GM21723 (cell line): ENCODE measurements at regions not wholly inside any gene's neighbourhood (a gene's known extent, or its start where the extent isn't known, plus 50 kb on each side); places are given as distances from the start of the nearest gene placed in this dataset.

Source experiments
- ATAC-seq: cut with Tn5 transposase; IDR thresholded peaks from one replicate; pipeline ENCODE4 v1.9.1; 2021; ENCODE audit warnings: mild to moderate bottlenecking, moderate library complexity; ENCODE audit not compliant: unreplicated experiment

- no peak for ATAC-seq
Observed at GRCh38 chr20:24339210-24339641, 130.2 kb upstream of the SYNDIG1 start.

- ATAC-seq: no peak
Observed at GRCh38 chr20:24337551-24337950, 131.9 kb upstream of the SYNDIG1 start.

GRCh38 chr20:24337069-24337468 lies 132.4 kb upstream of the SYNDIG1 start:
- ATAC-seq: no peak

GRCh38 chr20:24334830-24335229 lies 134.6 kb upstream of the SYNDIG1 start:
- ATAC-seq: no peak

GRCh38 chr20:24332956-24333355 lies 136.5 kb upstream of the SYNDIG1 start:
- no peak for ATAC-seq

GRCh38 chr20:24331939-24332338 lies 137.5 kb upstream of the SYNDIG1 start:
- no peak for ATAC-seq

GRCh38 chr20:24328901-24329300 lies 140.5 kb upstream of the SYNDIG1 start:
- ATAC-seq: no peak

- no peak for ATAC-seq
Observed at GRCh38 chr20:24321973-24322372, 147.5 kb upstream of the SYNDIG1 start.

GRCh38 chr20:24318569-24319352 lies 150.7 kb upstream of the SYNDIG1 start:
- ATAC-seq: no peak

- ATAC-seq: no peak
Observed at GRCh38 chr20:24317224-24317623, 152.2 kb upstream of the SYNDIG1 start.

- ATAC-seq: no peak
Observed at GRCh38 chr20:24316731-24317130, 152.7 kb upstream of the SYNDIG1 start.

- ATAC-seq: no peak
Observed at GRCh38 chr20:24314053-24314452, 155.4 kb upstream of the SYNDIG1 start.

- ATAC-seq: no peak
Observed at GRCh38 chr20:24309596-24309995, 159.8 kb upstream of the SYNDIG1 start.

- no peak for ATAC-seq
Observed at GRCh38 chr20:24305371-24305770, 164.1 kb upstream of the SYNDIG1 start.

- no peak for ATAC-seq
Observed at GRCh38 chr20:24304291-24304690, 165.1 kb upstream of the SYNDIG1 start.

GRCh38 chr20:24303393-24304170 lies 165.8 kb upstream of the SYNDIG1 start:
- no peak for ATAC-seq

- ATAC-seq: no peak
Observed at GRCh38 chr20:24297993-24298392, 171.4 kb upstream of the SYNDIG1 start.

GRCh38 chr20:24296477-24297261 lies 172.8 kb upstream of the SYNDIG1 start:
- no peak for ATAC-seq

GRCh38 chr20:24291014-24291413 lies 178.4 kb upstream of the SYNDIG1 start:
- no peak for ATAC-seq

- no peak for ATAC-seq
Observed at GRCh38 chr20:24289737-24290481, 179.5 kb upstream of the SYNDIG1 start.

- ATAC-seq: no peak
Observed at GRCh38 chr20:24283186-24283585, 186.2 kb upstream of the SYNDIG1 start.
